Activated CD8-positive, alpha-beta memory T cell treated with anti-CD3 and anti-CD28 coated beads, Interleukin-2, amount 10 ng/mL, durations not matched to agents 7 days and 5 days (primary cell): ENCODE measurements at regions not wholly inside any gene's neighbourhood (a gene's known extent, or its start where the extent isn't known, plus 50 kb on each side); places are given as distances from the start of the nearest gene placed in this dataset.
"Not testable (repeated sequence)": the region's sequence is repeated elsewhere in the genome, so short reads cannot be mapped to it uniquely, and the experiment has no call there.

ENCODE experiments used
- ATAC-seq: fragments of 150-1000 bp; cut with Tn5 transposase; one replicate; pipeline ENCODE4 v1.10.0; 2021; ENCODE audit warnings: moderate library complexity
- CTCF ChIA-PET: fragments of 350-600 bp; sonication (Branson Sonifier 250); formaldehyde crosslinking; loops from one replicate; lab custom pipeline; 2021; ENCODE audit warnings: antibody characterized with exemption; lab: Charles Lee
- DNase-seq: peaks from one replicate; pipeline ENCODE4 v3.0.0-alpha.2; 2020
- H3K27ac Mint-ChIP-seq: one replicate; pipeline ENCODE4 v1.8.0; 2021; ENCODE audit warnings: mild to moderate bottlenecking, mixed read lengths
- H3K27me3 Mint-ChIP-seq: one replicate; pipeline ENCODE4 v1.8.0; 2021; ENCODE audit warnings: mixed read lengths
- H3K36me3 Mint-ChIP-seq: one replicate; pipeline ENCODE4 v1.8.0; 2021; ENCODE audit warnings: mild to moderate bottlenecking, mixed read lengths
- H3K4me1 Mint-ChIP-seq: one replicate; pipeline ENCODE4 v1.8.0; 2021; ENCODE audit warnings: mixed read lengths
- H3K4me3 Mint-ChIP-seq: one replicate; pipeline ENCODE4 v1.8.0; 2021; ENCODE audit warnings: mild to moderate bottlenecking, moderate library complexity, mixed read lengths
- H3K9me3 Mint-ChIP-seq: one replicate; pipeline ENCODE4 v1.8.0; 2022; ENCODE audit warnings: low read depth, mixed read lengths

DNA sequence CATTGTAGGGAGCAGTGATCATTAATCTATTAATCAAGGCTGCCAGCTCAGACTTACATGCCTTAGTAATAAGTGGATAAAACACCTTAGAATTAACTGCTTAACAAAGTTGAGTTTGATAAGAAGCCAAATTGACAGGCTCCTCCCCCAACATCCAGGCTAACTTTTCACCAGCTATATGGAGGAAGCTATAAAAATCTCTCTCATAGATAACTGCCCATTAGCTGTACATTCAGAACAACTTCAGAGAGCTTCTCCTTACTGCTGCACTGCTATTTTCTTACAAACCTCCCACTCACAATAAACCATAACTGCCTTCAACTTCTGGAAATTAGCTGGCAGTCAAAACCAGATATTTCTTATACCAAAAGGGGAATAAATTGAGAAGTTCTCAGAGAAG lies 364.1 kb downstream of the PRELID2 start:
- Mint-ChIP-seq H3K4me1 (no peaks in the 10 kb centered on the region), H3K27me3 (no peaks in the 10 kb centered on the region), H3K9me3 (no peaks in the 10 kb centered on the region), H3K4me3 (no peak overlapping the region), H3K36me3 (no peaks in the 10 kb centered on the region), H3K27ac (no peak overlapping the region)
- CTCF ChIA-PET: no interaction called here
- no peak for DNase-seq
- no peak for ATAC-seq

DNA sequence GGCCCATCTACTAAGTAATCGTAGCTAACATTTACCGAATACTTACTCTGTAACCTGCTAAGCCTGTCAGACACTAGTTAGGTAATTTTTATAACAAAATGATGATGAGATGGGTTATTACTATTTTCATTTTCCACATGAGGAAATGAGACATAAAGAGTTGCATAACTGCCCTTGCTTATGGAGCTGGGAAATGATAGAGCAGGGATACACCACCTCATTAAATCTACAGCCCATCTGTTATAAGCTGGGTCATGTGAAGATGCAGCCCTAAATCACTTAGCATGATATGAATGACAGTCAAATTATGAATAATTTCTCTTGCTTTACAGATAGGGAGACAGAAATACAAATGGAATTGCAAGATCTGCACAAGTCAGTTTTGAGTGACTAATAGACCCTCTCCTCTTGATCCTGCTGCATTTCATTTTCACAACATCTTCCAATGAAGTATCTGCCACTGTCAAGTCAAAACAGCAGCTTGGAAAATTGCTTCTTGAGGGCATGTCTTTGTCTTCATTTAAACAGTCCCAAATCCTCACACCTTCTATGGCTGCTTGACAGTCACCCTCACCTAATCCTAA lies 364.7 kb downstream of the PRELID2 start:
- CTCF ChIA-PET: no interaction called here
- H3K4me3 Mint-ChIP-seq: no peak overlapping the region
- DNase-seq (no peak), ATAC-seq (no peak)
- no peak overlapping the region for H3K27ac Mint-ChIP-seq
- no peaks in the 10 kb centered on the region for H3K36me3 Mint-ChIP-seq
- no peaks in the 10 kb centered on the region for H3K9me3 Mint-ChIP-seq
- H3K27me3 Mint-ChIP-seq: no peaks in the 10 kb centered on the region
- no peaks in the 10 kb centered on the region for H3K4me1 Mint-ChIP-seq

DNA sequence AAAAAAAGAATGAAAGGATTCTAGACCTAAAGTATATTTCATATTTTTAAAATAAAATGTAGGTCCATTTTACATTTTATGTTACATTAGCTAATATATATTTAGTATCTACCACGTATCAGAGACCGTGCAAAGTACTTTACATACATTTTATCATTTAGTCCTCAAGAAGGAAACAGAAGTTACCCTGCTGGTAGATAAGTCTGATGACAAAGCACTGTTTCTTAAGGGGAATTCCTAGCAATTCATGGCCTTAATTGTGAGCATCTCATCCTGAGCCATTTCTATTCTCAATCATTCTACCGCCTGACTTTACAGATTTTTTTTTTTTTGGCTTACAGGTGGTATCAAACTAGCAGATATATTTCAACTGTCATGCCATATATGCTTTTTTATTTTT lies 367.7 kb downstream of the PRELID2 start:
- Mint-ChIP-seq H3K9me3 (peaks cover 3% of the 10 kb centered on the region), H3K4me3 (no peak overlapping the region), H3K27me3 (no peaks in the 10 kb centered on the region), H3K27ac (no peak overlapping the region), H3K4me1 (no peaks in the 10 kb centered on the region), H3K36me3 (no peaks in the 10 kb centered on the region)
- no peak for DNase-seq
- CTCF ChIA-PET: no interaction called here
- no peak for ATAC-seq

DNA sequence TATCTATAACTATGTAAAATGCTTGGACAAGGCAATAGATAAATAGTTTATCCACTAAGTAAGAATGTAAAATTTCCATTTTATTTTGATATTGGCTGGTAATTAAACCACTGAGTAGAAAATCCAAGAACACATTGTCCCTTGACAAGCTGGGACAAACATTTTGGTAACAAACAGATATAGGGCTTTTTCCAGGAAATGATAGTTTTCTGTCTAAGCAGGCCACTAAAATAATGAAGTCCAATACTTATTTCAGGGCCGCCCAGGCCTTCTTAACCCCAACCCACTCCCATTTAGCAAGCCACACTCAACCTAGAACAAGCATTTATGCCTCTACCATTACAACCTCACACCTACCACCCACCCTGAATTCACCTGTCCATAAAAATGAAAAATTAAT lies 368.6 kb downstream of the PRELID2 start:
- no peaks in the 10 kb centered on the region for H3K4me1 Mint-ChIP-seq
- DNase-seq: no peak
- H3K27me3 Mint-ChIP-seq: no peaks in the 10 kb centered on the region
- no peak for ATAC-seq
- CTCF ChIA-PET: no interaction called here
- no peak overlapping the region for H3K4me3 Mint-ChIP-seq
- H3K36me3 Mint-ChIP-seq: no peaks in the 10 kb centered on the region
- peaks cover 3% of the 10 kb centered on the region for H3K9me3 Mint-ChIP-seq
- H3K27ac Mint-ChIP-seq: no peak overlapping the region

GRCh38 chr5:145465474-145466263 lies 369.5 kb downstream of the PRELID2 start:
- no peak overlapping the region for H3K27ac Mint-ChIP-seq
- no peak for DNase-seq
- H3K27me3 Mint-ChIP-seq: no peaks in the 10 kb centered on the region
- H3K4me3 Mint-ChIP-seq: no peak overlapping the region
- H3K4me1 Mint-ChIP-seq: no peaks in the 10 kb centered on the region
- no peak for ATAC-seq
- CTCF ChIA-PET: no interaction called here
- H3K9me3 Mint-ChIP-seq: peaks cover 3% of the 10 kb centered on the region
- no peaks in the 10 kb centered on the region for H3K36me3 Mint-ChIP-seq

- H3K9me3 Mint-ChIP-seq: peaks cover 3% of the 10 kb centered on the region
Observed at GRCh38 chr5:145464171-145464570, 371.0 kb downstream of the PRELID2 start.

DNA sequence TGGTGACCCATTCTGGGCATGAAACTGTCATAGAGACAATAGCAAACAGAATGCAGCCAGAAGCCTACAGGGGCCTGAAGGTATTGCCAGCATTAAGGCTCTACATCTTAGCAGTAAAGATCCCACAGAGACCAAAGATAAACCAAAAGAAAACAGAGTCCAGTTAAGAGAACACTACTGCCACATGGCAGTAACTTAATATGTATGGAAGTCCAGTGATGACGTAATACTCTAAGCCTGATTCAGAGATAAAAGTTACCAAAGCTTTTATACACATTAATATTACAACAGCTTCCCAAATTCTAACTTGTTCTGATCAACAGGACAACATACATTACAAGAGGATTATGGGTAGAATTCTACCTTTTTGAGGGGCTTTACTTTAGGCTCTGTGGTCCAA lies 371.5 kb downstream of the PRELID2 start:
- H3K9me3 Mint-ChIP-seq: peaks cover 3% of the 10 kb centered on the region
- H3K4me3 Mint-ChIP-seq: no peak overlapping the region
- no peaks in the 10 kb centered on the region for H3K27me3 Mint-ChIP-seq
- H3K27ac Mint-ChIP-seq: no peak overlapping the region
- DNase-seq (no peak), ATAC-seq (no peak)
- CTCF ChIA-PET: no interaction called here
- no peaks in the 10 kb centered on the region for H3K36me3 Mint-ChIP-seq
- H3K4me1 Mint-ChIP-seq: no peaks in the 10 kb centered on the region

More at GRCh38 chr5:145464171-145464570, 371.0 kb downstream of the PRELID2 start:
- Mint-ChIP-seq H3K4me1 (no peaks in the 10 kb centered on the region), H3K36me3 (no peaks in the 10 kb centered on the region), H3K4me3 (no peak overlapping the region), H3K27ac (no peak overlapping the region), H3K27me3 (no peaks in the 10 kb centered on the region)
- DNase-seq (no peak), ATAC-seq (no peak)
- CTCF ChIA-PET: no interaction called here

DNA sequence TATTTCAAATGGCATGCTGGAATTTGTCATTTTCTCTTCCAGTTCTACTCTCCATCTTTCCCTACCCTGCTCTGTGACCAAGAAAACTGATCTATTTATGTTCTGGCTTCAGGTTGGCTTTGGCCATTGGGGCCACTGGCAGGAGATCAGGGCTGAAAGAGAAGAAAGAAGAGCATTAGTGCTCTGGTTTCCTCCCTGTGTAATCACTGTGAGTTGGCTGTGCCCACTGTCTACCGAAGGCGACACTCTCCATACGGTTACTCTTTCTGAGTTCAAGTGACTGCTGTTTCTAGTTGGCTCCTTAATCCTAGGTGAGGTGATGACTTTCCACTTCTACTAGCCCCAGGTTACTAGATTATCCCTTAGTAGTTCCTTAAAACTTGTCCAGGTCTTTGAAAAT lies 372.6 kb downstream of the PRELID2 start:
- DNase-seq (no peak), ATAC-seq (no peak)
- no peaks in the 10 kb centered on the region for H3K27me3 Mint-ChIP-seq
- H3K9me3 Mint-ChIP-seq: peaks cover 6% of the 10 kb centered on the region
- H3K4me3 Mint-ChIP-seq: no peak overlapping the region
- H3K27ac Mint-ChIP-seq: no peak overlapping the region
- no peaks in the 10 kb centered on the region for H3K4me1 Mint-ChIP-seq
- no peaks in the 10 kb centered on the region for H3K36me3 Mint-ChIP-seq
- CTCF ChIA-PET: no interaction called here

GRCh38 chr5:145450286-145450885 lies 384.8 kb downstream of the PRELID2 start:
- Mint-ChIP-seq H3K27me3 (no peaks in the 10 kb centered on the region), H3K36me3 (no peaks in the 10 kb centered on the region), H3K9me3 (peaks cover 4% of the 10 kb centered on the region), H3K4me1 (no peaks in the 10 kb centered on the region), H3K27ac (no peak overlapping the region), H3K4me3 (no peak overlapping the region)
- ATAC-seq (no peak), DNase-seq (no peak)
- CTCF ChIA-PET: no interaction called here

GRCh38 chr5:145449794-145450193 lies 385.3 kb downstream of the PRELID2 start:
- CTCF ChIA-PET: no interaction called here

GRCh38 chr5:145446875-145447274 lies 388.3 kb downstream of the PRELID2 start:
- not testable (repeated sequence) for H3K36me3 Mint-ChIP-seq, H3K4me1 Mint-ChIP-seq, ATAC-seq, H3K27me3 Mint-ChIP-seq, H3K27ac Mint-ChIP-seq, H3K4me3 Mint-ChIP-seq, DNase-seq, H3K9me3 Mint-ChIP-seq
- CTCF ChIA-PET: interaction anchor here (1.0 kb wide), 1 partner anchor 1243 kb away, joined by 3 read pairs; no protein-coding TSS in a partner anchor

More at GRCh38 chr5:145449794-145450193, 385.3 kb downstream of the PRELID2 start:
- Mint-ChIP-seq H3K27ac (no peak overlapping the region), H3K27me3 (no peaks in the 10 kb centered on the region), H3K9me3 (peaks cover 4% of the 10 kb centered on the region), H3K4me1 (no peaks in the 10 kb centered on the region), H3K4me3 (no peak overlapping the region), H3K36me3 (no peaks in the 10 kb centered on the region)
- no peak for DNase-seq
- no peak for ATAC-seq

DNA sequence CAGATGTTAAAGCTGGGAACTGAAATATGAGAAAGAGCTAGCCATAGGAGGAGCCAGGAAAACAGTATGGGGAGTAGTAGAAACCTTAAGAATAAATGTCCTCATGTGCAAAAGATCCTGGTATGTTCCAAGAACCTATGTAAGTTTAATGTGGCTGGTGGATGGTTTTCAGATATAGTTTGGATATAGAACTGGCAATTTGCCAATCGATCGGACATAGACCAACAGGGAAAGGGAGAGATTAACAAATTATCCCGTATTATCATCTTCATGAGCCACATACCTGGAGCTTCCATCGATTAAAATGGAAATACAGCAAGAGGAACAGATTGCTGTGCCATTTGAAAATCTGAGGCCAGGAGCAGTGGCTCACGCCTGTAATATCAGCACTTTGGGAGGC lies 388.7 kb downstream of the PRELID2 start:
- Mint-ChIP-seq H3K36me3 (no peaks in the 10 kb centered on the region), H3K27ac (no peak overlapping the region), H3K4me1 (no peaks in the 10 kb centered on the region), H3K27me3 (no peaks in the 10 kb centered on the region), H3K4me3 (no peak overlapping the region), H3K9me3 (peaks cover 7% of the 10 kb centered on the region)
- CTCF ChIA-PET: interaction anchor here (1.0 kb wide), 1 partner anchor 1243 kb away, joined by 3 read pairs; no protein-coding TSS in a partner anchor
- ATAC-seq (no peak), DNase-seq (no peak)

DNA sequence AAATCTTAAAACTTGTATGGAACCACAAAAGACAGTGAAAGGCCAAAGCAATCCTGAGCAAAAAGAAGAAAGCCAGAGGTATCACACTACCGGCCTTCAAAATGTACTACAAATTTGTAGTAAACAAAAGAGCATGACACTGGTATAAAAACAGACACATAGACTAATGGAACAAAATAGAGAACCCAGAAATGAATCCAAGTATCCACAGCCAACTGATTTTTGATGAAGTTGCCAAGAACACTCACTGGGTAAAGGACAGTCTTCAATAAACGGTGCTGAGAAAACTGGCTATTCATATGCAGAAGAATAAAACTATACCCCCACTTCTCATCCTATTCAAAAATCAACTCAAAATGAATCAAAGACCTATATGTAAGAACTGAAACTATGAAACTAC lies 390.1 kb downstream of the PRELID2 start:
- ATAC-seq (no peak), DNase-seq (no peak)
- CTCF ChIA-PET: no interaction called here
- no peaks in the 10 kb centered on the region for H3K27me3 Mint-ChIP-seq
- H3K4me3 Mint-ChIP-seq: no peak overlapping the region
- peaks cover 9% of the 10 kb centered on the region for H3K9me3 Mint-ChIP-seq
- no peaks in the 10 kb centered on the region for H3K4me1 Mint-ChIP-seq
- H3K36me3 Mint-ChIP-seq: no peaks in the 10 kb centered on the region
- H3K27ac Mint-ChIP-seq: no peak overlapping the region

- Mint-ChIP-seq H3K27ac (no peak overlapping the region), H3K27me3 (no peaks in the 10 kb centered on the region), H3K4me1 (no peaks in the 10 kb centered on the region), H3K9me3 (peaks cover 11% of the 10 kb centered on the region), H3K4me3 (no peak overlapping the region), H3K36me3 (no peaks in the 10 kb centered on the region)
- DNase-seq (no peak), ATAC-seq (no peak)
- CTCF ChIA-PET: no interaction called here
Observed at GRCh38 chr5:145443964-145444363, 391.2 kb downstream of the PRELID2 start.
